ENCODE measurements at regions not wholly inside any gene's neighbourhood (a gene's known extent, or its start where the extent isn't known, plus 50 kb on each side); places are given as distances from the start of the nearest gene placed in this dataset.
"Not testable (repeated sequence)": the region's sequence is repeated elsewhere in the genome, so short reads cannot be mapped to it uniquely, and the experiment has no call there.

DNA sequence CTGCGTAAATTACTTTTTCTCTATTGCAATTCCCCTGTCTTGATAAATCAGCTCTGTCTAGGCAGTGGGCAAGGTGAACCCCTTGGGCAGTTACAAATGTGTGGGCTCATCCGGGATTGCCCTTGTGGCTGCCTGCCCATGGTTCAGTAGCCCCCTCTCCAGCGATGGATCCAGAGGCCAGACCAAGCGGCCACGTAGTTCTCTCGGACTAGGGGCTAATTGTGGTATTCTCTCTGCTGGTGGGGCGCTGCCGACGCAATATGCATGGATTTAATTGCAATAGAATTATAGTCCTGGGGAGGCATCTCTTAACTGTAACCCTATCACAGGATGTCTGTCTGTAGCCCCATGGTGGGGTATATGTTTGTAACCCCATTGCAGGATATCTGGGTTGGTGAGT is 64.3 kb upstream of the UNC93A start:
- H3K4me3 ChIP-seq (ENCODE audit: low read length) = no peak overlapping the region

DNA sequence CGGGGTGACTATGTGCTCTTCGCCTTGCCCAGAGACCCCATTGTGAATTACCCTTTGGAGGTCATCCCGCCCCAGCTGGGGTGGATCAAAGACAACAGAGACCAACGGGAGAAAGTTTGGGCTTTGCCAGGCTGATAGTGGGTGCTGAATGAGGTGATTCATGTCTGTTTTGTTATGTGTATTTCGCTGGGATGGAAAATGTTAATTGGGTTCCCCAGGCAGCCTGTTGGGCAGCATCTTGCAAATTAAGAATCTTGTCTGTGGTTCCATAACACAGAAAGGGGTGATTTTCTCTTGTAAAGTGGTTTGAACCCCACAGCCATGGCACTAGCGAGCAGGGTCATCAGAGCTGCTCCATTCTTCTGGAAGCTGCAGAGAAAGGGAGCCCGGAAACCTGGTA is 63.1 kb upstream of the UNC93A start:
- no peak overlapping the region for H3K4me3 ChIP-seq (ENCODE audit: low read length)

More for the DNA sequence above, 64.3 kb upstream of the UNC93A start:
- no peak for DNase-seq (ENCODE audit: low read depth, low spot score)

DNA sequence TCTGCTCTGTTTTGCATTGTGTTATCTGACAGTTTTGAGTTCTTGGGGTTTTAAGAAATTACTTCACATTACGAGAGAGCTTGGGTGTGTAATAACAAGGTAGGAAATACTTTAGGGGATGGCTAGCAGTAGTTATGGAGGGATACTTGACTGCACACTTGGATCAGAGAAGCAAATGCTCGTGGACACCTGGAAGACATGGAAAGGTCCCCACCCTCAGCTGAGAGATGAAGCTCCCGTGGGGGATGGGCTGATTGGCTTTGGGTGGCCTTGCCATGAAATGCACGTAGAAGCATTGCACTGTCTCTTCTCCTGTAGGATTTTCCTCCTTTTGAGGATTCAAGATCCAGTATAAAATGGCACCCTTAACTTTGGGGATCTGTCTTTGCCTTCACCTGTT is 61.5 kb upstream of the UNC93A start:
- no peak for DNase-seq (ENCODE audit: low read depth, low spot score)
- no peak overlapping the region for H3K4me3 ChIP-seq (ENCODE audit: low read length)

More for the DNA sequence above, 63.1 kb upstream of the UNC93A start:
- no peak for DNase-seq (ENCODE audit: low read depth, low spot score)

DNA sequence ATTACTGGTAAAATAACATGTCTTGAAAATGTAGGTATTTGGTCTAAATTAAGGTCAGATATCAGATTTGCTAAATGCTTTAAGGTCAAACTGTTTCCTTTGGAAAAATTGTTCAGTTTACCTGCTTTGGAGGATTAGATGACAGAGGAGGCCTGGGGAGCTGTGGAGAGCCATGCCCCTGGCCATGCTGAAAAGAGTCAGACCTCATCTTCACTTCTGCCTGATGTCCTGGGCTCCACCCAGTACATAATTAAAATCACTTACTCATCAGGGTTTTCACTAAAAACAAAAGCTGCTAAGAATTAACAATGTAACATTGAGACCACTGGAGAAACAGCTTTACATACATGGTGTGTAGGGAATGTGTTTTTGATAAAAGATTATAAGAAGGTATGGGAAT is 60.8 kb upstream of the UNC93A start:
- H3K4me3 ChIP-seq (ENCODE audit: low read length) = no peak overlapping the region
- DNase-seq (ENCODE audit: low read depth, low spot score) = no peak

DNA sequence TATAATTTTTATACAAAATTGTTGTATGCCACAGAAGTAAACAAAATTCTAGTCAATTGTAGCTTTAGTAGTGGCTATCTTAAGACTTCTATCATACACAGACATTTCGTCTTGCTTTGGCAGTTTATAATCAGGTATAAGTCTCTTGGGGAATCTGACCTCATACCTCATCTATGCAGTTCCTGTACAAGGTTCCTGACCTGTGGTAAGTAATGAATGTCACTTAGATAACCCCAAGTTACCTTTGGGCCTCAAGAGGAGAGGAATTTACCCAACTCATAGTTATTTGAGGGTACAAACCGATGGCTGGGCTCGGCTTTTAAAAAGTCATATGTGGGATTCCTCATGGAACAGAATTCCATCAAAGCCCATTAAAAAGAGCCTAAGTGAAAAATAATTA is 58.8 kb upstream of the UNC93A start:
- H3K4me3 ChIP-seq (ENCODE audit: low read length) = no peak overlapping the region
- no peak for DNase-seq (ENCODE audit: low read depth, low spot score)

DNA sequence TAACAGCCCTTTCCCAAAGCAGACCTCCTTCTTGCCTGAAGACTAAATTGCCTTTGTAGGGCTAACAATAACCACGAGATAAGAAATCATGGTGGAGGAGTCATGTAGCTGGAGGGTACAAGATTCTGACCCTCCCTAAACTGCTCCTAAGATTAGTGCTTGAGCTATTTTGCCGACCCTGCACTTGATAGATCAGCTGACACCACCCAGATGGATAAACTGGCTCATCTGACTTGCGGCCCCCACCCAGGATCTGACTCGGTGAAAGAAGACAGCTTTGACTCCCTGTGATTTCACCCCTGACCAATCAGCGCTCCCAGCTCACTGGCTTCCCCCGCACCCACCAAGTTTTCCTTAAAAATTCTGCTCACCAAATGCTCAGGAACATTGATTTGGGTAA is 57.6 kb upstream of the UNC93A start:
- H3K4me3 ChIP-seq (ENCODE audit: low read length) = no peak overlapping the region
- no peak for DNase-seq (ENCODE audit: low read depth, low spot score)

DNA sequence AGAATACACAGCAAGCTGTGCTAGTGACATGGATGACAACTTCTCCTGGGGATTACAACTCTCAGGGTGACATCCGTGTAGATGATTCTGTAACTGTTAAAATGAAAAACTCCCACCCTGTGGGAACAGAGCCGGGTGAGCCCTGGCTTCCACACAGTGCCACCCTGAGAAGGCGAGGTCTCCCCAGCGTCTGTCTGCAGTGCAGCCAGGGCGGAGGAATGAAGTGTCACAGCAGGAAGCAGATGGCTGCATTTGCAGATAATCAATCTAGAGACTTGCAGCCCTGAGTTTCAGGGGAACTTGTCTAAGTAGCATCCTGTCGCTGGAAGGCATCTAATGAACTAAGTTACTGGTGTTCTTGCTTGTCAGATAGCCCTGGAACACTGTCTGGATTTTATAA is 56.5 kb upstream of the UNC93A start:
- H3K4me3 ChIP-seq (ENCODE audit: low read length); DNase-seq (ENCODE audit: low read depth, low spot score): not testable (repeated sequence)

DNA sequence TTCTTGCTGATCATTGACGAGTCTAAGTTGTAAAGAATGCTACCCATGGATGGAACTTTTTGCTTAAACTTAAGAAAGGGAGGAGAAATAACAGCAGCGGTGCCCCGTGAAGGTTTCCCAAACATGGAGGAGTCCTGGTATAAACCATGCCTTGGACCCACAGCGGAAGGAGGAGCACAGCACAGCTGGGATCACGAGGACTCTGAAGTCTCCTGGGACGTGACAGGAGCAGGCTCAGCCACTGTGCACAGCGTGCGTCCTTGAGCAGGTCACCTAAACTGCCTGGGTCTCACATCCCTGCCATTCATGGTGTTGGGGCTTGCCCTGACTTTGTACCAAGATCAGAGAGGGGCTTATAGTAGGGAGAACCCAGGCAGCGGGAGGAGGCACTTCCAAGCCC is 56.1 kb upstream of the UNC93A start:
- no peak overlapping the region for H3K4me3 ChIP-seq (ENCODE audit: low read length)
- no peak for DNase-seq (ENCODE audit: low read depth, low spot score)

DNA sequence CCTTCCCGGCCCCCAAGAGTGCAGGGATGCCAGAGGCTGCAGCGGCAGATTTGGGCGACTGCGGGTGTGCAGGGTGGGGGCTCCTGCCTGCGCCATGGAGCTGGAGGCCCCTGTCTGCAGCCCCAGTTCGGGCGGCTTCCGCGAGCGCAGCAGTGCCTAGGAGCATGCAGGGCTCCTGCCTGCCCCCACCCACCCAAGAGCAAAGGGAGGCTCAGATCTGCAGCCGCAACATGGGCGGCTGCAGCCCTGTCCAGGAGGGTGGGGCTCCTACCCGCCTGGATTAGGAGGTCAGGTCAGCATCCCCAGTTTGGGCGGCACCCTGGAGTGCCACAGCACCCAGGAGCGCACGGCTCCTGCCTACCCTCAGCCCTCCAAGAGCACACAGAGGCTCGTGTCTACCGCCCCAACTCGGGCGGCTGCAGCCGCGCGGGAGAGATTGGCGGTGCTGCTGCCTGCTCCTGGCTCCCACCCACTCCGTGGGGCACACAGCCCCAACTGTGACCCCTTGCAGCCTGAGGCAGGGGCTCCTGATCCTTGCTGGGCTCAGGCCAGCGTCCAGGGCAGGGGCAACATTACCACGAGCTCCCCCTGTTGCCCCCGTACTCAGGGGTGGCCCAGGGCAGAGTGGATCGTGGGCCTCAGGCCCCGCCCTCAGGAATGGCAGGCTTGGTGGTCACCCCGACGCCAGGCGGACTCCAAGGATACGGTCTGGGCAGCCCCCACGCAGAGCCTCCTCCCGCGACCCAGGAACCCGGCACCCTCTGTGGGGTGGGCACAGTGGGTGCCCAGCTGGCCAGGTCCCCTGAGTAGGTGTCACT is 55.5 kb upstream of the UNC93A start:
- DNase-seq (ENCODE audit: low read depth, low spot score) = no peak
- H3K4me3 ChIP-seq (ENCODE audit: low read length) = no peak overlapping the region

DNA sequence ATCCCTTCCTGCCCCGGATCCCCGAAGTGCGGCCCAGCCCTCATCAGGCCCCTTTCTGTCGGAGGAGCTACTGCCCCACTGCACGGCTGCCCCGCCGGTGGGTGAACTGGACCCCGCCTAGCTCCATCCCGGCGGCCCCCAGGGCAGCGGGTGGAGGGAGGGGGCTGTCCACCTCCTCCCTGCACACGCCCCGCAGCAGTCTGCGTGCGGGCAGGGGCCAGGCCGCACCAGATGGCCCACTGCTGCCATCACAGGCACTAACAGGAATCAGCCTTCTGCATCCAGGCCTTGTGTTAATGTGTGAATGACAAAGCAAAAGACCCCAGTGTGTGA is 54.9 kb upstream of the UNC93A start:
- no peak for DNase-seq (ENCODE audit: low read depth, low spot score)
- H3K4me3 ChIP-seq (ENCODE audit: low read length) = no peak overlapping the region

DNA sequence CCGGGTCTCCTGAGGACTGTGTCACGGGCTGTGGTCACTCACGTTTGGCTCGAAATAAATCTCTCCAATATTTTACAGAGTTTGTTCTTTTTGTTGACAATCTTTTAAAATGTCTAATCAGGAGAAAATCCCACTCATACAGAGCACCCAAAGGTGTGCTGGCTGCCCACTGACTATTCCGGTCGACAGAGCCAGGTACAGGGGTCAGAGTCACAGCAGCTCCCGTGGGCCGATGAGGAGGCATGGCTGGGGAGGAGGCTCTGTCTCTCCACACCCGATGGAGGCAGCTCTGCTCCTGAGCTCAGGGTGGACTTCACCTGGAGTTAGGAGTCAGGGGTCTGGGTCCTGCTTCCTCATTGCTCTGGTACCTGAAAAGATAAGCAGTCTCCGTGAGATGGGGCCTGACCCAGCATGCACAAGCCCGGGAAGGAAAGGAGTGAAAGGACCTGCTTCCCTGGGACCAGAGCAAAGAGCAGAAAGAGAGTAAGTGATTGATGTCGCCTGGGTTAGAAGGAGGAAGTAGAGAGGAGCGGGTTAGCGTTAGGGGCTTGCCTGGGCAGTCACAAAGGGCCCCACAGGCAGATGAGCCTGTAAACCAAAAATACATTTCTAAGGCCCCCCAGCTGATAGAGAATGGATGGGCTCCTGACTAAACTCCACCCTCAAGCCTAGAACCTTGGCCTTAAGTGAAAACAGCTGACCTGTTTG is 53.5 kb upstream of the UNC93A start:
- H3K4me3 ChIP-seq (ENCODE audit: low read length) = no peak overlapping the region
- DNase-seq (ENCODE audit: low read depth, low spot score) = no peak

DNA sequence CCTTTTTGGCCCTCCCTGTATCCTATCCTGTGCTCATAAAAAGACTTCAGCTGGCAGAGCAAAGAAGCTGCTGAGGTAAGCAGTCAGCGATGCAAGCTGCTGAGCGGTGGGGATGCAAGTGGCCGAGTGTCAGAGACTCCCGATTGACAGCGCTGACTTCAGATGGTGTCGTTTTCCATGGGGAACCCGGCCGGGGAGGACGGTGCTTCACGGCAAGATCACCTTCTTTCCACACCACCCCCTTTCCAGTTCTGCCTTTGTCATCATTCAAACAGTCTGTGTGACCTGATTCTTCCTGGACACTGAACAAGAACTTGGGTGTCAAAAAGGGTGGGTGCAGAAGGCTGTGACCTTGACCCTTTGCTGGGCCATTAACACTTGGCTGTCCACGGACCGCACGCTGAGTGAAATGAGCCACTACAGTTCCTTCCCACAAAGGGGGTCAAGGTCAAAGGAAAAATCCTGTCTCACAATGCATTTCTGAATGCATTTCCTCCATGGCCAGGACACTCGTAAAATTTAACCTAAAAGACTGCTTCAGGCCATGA is 52.9 kb upstream of the UNC93A start:
- no peak overlapping the region for H3K4me3 ChIP-seq (ENCODE audit: low read length)
- no peak for DNase-seq (ENCODE audit: low read depth, low spot score)

DNA sequence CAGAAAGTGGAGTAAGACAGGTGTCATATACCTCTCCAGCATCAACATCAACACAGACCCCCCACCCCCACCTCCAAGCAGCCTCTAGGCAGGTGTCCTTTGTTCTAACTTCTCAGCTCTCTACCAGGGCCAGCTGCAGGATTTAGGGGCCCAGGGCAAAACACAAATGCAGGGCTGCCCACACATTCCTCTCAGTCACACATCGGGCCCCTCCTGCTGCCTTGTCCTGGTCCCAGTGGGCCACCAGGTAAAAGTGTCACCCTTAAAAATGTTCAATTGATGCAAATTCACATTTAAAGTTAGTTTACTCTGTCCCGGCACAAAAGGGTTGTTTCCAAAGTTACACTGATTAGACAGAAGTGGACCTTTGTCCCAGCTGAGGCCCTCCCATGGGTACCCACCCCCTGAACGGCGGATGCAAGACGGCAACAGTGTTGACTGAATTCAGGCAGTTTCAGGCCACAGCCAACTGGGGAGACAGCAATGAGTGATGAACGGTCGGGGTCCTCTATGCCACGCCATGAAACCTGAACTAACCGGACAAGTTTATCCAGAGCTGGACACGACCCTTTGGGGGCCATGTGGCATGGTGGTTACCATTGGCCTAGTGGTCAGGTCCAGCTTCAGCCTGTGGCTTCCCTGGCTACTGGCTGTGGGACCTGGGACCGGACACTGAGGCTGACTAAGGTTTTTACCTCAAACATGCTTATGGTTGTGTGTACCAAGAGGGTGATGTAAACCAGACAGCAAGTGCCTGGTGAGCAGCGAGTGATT is 52.2 kb upstream of the UNC93A start:
- H3K4me3 ChIP-seq (ENCODE audit: low read length) = no peak overlapping the region

DNA sequence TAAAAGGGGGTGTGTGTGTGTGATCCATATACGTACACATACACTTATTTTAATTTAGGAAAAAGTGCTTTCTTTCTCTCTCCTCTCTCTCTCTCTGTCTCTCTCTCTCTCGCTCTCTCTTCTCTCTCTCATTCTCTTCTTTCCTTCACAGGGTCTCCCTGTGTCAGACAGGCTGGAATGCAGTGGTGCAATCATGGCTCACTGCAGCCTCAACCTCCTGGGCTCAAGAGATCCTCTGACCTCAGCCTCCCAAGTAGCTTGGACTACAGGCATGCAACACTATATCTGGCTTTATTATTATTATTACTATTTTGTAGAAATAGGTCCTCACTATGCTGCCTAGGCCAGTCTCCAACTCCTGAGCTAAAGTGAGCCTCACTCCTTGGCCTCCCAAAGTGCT is 51.6 kb upstream of the UNC93A start:
- not testable (repeated sequence) for H3K4me3 ChIP-seq (ENCODE audit: low read length); DNase-seq (ENCODE audit: low read depth, low spot score)

More for the DNA sequence above, 52.2 kb upstream of the UNC93A start:
- no peak for DNase-seq (ENCODE audit: low read depth, low spot score)

DNA sequence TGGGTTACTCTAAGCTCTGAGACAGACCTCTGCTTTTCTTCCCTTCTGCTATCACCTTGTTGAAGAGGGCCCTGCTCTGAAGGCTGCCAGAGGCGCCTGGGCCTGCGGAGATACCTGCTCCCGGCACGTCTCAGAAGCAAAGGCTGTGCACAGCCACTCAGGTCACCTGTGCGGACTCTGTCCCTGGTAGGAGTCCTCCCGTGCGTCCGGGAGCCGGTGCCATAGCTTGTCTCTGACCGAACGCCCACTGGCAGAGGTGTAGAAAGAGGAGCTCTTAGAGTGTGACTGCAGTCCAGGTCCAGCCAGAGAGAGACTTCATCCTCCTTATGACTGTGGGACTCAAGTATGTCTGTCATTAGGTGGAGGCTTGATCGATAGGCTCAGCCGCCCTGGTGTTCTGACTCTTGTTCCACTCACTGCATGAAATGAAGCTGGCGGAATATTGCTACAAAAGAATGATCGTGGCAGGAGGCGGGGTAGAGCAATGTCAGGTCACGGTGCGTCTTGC is 51.0 kb upstream of the UNC93A start:
- H3K4me3 ChIP-seq (ENCODE audit: low read length) = no peak overlapping the region
- no peak for DNase-seq (ENCODE audit: low read depth, low spot score)

Measured in Jurkat, Clone E6-1 (cell line).